K562 (cell line): ENCODE measurements at regions not wholly inside any gene's neighbourhood (a gene's known extent, or its start where the extent isn't known, plus 50 kb on each side); places are given as distances from the start of the nearest gene placed in this dataset.

Source experiments
- ATAC-seq: fragments of 200-7000 bp; cut with Tn5 transposase; 3 replicates; pipeline ENCODE4 v1.9.1; 2020; ENCODE audit warnings: moderate library complexity
- BruUV-seq: library from RNA; stranded (reverse); fragments of 400-500 nt; replicated peaks from 2 replicates; lab custom pipeline; 2021; lab: Mats Ljungman, UMichigan
- CTCF ChIA-PET: fragments of 300-600 bp; formaldehyde crosslinking; extraction: SDS; loops from one replicate; lab custom pipeline; 2021; ENCODE audit warnings: low intra/inter-chr PET ratio; lab: Yijun Ruan, JAX
- POLR2A ChIA-PET: fragments of 300-600, 350-650 bp; sonication (Branson Sonifier 250); formaldehyde crosslinking; extraction: SDS; loops from one replicate; lab custom pipeline; 2021; ENCODE audit warnings: antibody characterized with exemption, inconsistent platforms; lab: Yijun Ruan, JAX
- DNase-seq, 4 experiments: peaks; one replicate each; pipeline versions ENCODE4 v3.0.0 to v3.0.0-alpha.2; 2011 to 2018; ENCODE audit warnings: low spot score in 3 of 4, mixed read lengths in 3 of 4; ENCODE audit errors: extremely low read depth in 1 of 4
- FAIRE-seq: peaks from 2 replicates; lab custom pipeline; 2011; peaks lifted over from hg19 to GRCh38; lab: Jason Lieb, UNC
- H2AFZ ChIP-seq: 2 replicates; pipeline ENCODE4 v1.6.0; 2011; ENCODE audit warnings: low read depth, low read length, control low read depth, inconsistent platforms
- H3K27ac ChIP-seq: fragments of 200-600 bp; 3 replicates; pipeline ENCODE4 v1.8.0; 2011; ENCODE audit warnings: low read depth, mild to moderate bottlenecking, control low read depth, inconsistent platforms, low read length, moderate library complexity, mixed read lengths; ENCODE audit errors: extremely low read depth
- H3K27me3 ChIP-seq, 2 experiments: fragments of 300-600 bp in 1 of 2; 2 replicates in 1 of 2; 3 replicates in 1 of 2; pipeline versions ENCODE4 v1.6.0 to v1.8.0; 2011; ENCODE audit warnings: inconsistent platforms in 2 of 2, low read length in 2 of 2, mild to moderate bottlenecking in 1 of 2, mixed read lengths in 1 of 2, moderate library complexity in 1 of 2; ENCODE audit not compliant: control insufficient read depth in 2 of 2, insufficient read depth in 2 of 2
- H3K36me3 ChIP-seq: fragments of 300-600 bp; 3 replicates; pipeline ENCODE4 v1.8.0; 2011; ENCODE audit warnings: mild to moderate bottlenecking, low read length, inconsistent platforms; ENCODE audit not compliant: control insufficient read depth, insufficient read depth
- H3K4me1 ChIP-seq, 2 experiments: fragments of 200-600 bp in 1 of 2; replicated peaks in 1 of 2; 2 replicates in 1 of 2; 3 replicates in 1 of 2; pipeline versions ENCODE4 v1.5.1 to v1.8.0; 2011; ENCODE audit warnings: inconsistent platforms in 2 of 2, low read length in 2 of 2, mild to moderate bottlenecking in 1 of 2, mixed read lengths in 1 of 2, moderate library complexity in 1 of 2; ENCODE audit not compliant: control insufficient read depth in 2 of 2, insufficient read depth in 2 of 2
- H3K4me2 ChIP-seq: 2 replicates; pipeline ENCODE4 v1.6.1; 2011; ENCODE audit warnings: low read length, control low read depth, inconsistent platforms, mixed read lengths; ENCODE audit not compliant: insufficient read depth
- H3K4me3 ChIP-seq: fragments of 200-600 bp; sonication (generic), shearing (Covaris generic); 2 replicates; pipeline ENCODE4 v1.5.1; 2016; ENCODE audit warnings: control low read depth, inconsistent platforms
- H3K79me2 ChIP-seq: fragments of 200-600 bp; 3 replicates; pipeline ENCODE4 v1.8.0; 2011; ENCODE audit warnings: low read length, inconsistent platforms; ENCODE audit not compliant: control insufficient read depth, insufficient read depth
- H3K9ac ChIP-seq, 2 experiments: 2 replicates each; pipeline versions ENCODE4 v1.6.0 to v1.6.1; 2011; ENCODE audit warnings: low read depth in 2 of 2, low read length in 2 of 2, control low read depth in 1 of 2, inconsistent platforms in 1 of 2, mild to moderate bottlenecking in 1 of 2, mixed read lengths in 1 of 2; ENCODE audit not compliant: insufficient read depth in 1 of 2
- H3K9me1 ChIP-seq: one replicate; pipeline ENCODE4 v1.6.0; 2011; ENCODE audit warnings: inconsistent platforms, mild to moderate bottlenecking, low read length, moderate library complexity; ENCODE audit not compliant: control insufficient read depth, insufficient read depth
- H3K9me3 ChIP-seq: replicated peaks from 2 replicates; pipeline ENCODE4 v1.5.1; 2011; ENCODE audit warnings: low read depth, low read length, inconsistent platforms; ENCODE audit not compliant: control insufficient read depth, insufficient read depth
- H4K20me1 ChIP-seq: replicated peaks from 2 replicates; pipeline ENCODE4 v1.6.1; 2011; ENCODE audit warnings: low read length, inconsistent platforms, mixed read lengths; ENCODE audit not compliant: control insufficient read depth, insufficient read depth
- HEY1 ChIP-seq: fragments of 250-450 bp; sonication (Bioruptor Pico); IDR thresholded peaks from 2 replicates; pipeline ENCODE4 v1.5.0; 2020; ENCODE audit warnings: mild to moderate bottlenecking, moderate library complexity, borderline replicate concordance
- HOXB6 ChIP-seq: fragments of 250-450 bp; sonication (Bioruptor Pico); IDR thresholded peaks from 2 replicates; pipeline ENCODE4 v1.5.1; 2022; ENCODE audit warnings: mild to moderate bottlenecking, borderline replicate concordance
- KAT8 ChIP-seq: fragments of 450-650 bp; IDR thresholded peaks from 2 replicates; pipeline ENCODE4 v1.6.1; 2016; ENCODE audit warnings: low read depth, mild to moderate bottlenecking
- PHF8 ChIP-seq: fragments of 200-600 bp; sonication (generic); IDR thresholded peaks from 2 replicates; pipeline ENCODE4 v1.6.1; 2012; ENCODE audit warnings: mixed run types, mild to moderate bottlenecking, inconsistent platforms, low read length, moderate library complexity, borderline replicate concordance
- SAFB2 ChIP-seq: fragments of 200-400 bp; formaldehyde crosslinking; IDR thresholded peaks from 2 replicates; pipeline ENCODE4 v1.6.1; 2018; ENCODE audit warnings: borderline replicate concordance, low read length, low read depth, moderate library complexity; ENCODE audit not compliant: severe bottlenecking
- TEAD2 ChIP-seq: fragments of 450-650 bp; IDR thresholded peaks from 2 replicates; pipeline ENCODE4 v1.6.1; 2016; ENCODE audit warnings: missing genetic modification characterization, control low read depth, missing compliant biosample characterization
- ZNF324 ChIP-seq: fragments of 250-450 bp; sonication (Bioruptor Pico); IDR thresholded peaks from 2 replicates; pipeline ENCODE4 v1.4.0; 2020; ENCODE audit warnings: mild to moderate bottlenecking
- WGBS: fragments of 100-300 bp; shearing (Covaris generic); methylation state at CpG from one replicate; pipeline ENCODE4 v1.1.6; 2016; ENCODE audit warnings: low coverage, mixed read lengths; ENCODE audit not compliant: insufficient coverage; ENCODE audit errors: missing lambda C conversion rate; 5-methylcytosine and 5-hydroxymethylcytosine counted together
- in situ Hi-C: fragments of 300-500 bp; cut with MboI; formaldehyde crosslinking; loops from 4 replicates; pipeline ENCODE4 v1.15.0; 2018; ENCODE audit warnings: inconsistent platforms, mixed read lengths
- intact Hi-C: fragments of 100-400 bp; cut with micrococcal nuclease; formaldehyde crosslinking; loops from 2 replicates; pipeline ENCODE4 v1.14.2; 2022
- TF ChIP-seq, protein P1 (sequence below): sonication (generic); formaldehyde crosslinking; IDR thresholded peaks from 2 replicates; pipeline ENCODE4 v1.8.1; 2022; ENCODE audit warnings: missing genetic modification reagents

DNA sequence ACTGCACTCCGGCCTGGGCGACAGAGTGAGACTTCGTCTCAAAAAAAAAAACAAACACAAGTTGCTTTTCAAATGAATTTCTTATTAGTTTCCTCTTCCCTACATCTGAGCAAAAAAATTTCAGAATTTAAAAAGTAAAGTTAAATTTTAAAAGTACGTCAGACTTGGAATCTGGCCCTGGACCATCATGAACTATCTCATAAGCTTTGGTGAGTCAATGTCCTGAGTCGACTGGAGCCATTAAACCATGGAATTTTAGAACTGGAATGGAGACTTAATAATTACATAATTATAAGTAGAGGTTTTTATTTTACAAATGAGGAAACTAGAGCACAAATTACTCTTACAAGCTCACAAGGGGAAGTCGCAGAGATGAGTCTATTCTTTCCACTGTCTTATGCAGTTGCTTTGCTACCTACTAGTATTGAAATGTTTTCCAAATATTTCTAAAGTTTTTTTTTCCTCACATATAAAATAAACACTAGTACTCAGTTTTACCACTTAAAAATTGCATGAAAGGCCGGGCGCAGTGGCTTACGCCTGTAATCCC, 98.0 kb upstream of the ZNF608 start:
- DNase-seq: no peak
- Histone ChIP-seq H2AFZ (no peak overlapping the region), H3K27me3 (no peaks in the 10 kb centered on the region; a peak in 1 of 5 replicates), H3K4me3 (no peak overlapping the region), H4K20me1 (no peaks in the 10 kb centered on the region), H3K4me1 (no peaks in the 10 kb centered on the region; a peak in 1 of 5 replicates), H3K9me3 (no peaks in the 10 kb centered on the region), H3K4me2 (no peak overlapping the region)
- 63% methylated on average over 9 of the region's 9 CpGs for WGBS
- no TSS peak for BruUV-seq
- ChIA-PET CTCF (no interaction called here), POLR2A (no interaction called here)
- ATAC-seq: no peak
- no peak for TF ChIP-seq ZNF324
- TF ChIP-seq HEY1 (CRISPR knock-in tag): no peak
- no peak for TF ChIP-seq PHF8
- no peak for TF ChIP-seq KAT8
- no peak for TF ChIP-seq HOXB6 (CRISPR knock-in tag)
- TF ChIP-seq TEAD2 (tag): no peak
- TF ChIP-seq SAFB2: no peak
- TF ChIP-seq, protein P1, sequence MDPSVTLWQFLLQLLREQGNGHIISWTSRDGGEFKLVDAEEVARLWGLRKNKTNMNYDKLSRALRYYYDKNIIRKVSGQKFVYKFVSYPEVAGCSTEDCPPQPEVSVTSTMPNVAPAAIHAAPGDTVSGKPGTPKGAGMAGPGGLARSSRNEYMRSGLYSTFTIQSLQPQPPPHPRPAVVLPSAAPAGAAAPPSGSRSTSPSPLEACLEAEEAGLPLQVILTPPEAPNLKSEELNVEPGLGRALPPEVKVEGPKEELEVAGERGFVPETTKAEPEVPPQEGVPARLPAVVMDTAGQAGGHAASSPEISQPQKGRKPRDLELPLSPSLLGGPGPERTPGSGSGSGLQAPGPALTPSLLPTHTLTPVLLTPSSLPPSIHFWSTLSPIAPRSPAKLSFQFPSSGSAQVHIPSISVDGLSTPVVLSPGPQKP: no peak
- TF ChIP-seq, all 486 proteins: peak for 0
- Histone ChIP-seq H3K9ac (no peak overlapping the region), H3K27ac (no peak overlapping the region), H3K79me2 (no peaks in the 10 kb centered on the region), H3K36me3 (no peaks in the 10 kb centered on the region), H3K9me1 (no peaks in the 10 kb centered on the region)
- intact Hi-C loops: no loop called here
- in situ Hi-C loops: no loop called here
- no peak for FAIRE-seq
